Natural killer cell (primary cell): ENCODE measurements at regions not wholly inside any gene's neighbourhood (a gene's known extent, or its start where the extent isn't known, plus 50 kb on each side); places are given as distances from the start of the nearest gene placed in this dataset.

Source experiments
- ATAC-seq, 3 donors: fragments of 150-1000 bp in 2 of 3; fragments of 200-7000 bp in 1 of 3; cut with Tn5 transposase; 1 replicate in 1 of 3; 2 replicates in 2 of 3; pipeline ENCODE4 v1.10.0; 2021; ENCODE audit warnings: mild to moderate bottlenecking in 2 of 3, moderate library complexity in 2 of 3
- DNase-seq, 2 donors: peaks; one replicate each; pipeline versions ENCODE4 v3.0.0 to v3.0.0-alpha.2; 2013 to 2021; ENCODE audit warnings: mixed read lengths in 1 of 2
- H3K27ac ChIP-seq: one replicate; pipeline ENCODE4 v1.5.1; 2013; ENCODE audit warnings: mild to moderate bottlenecking, low read length
- H3K27me3 ChIP-seq: one replicate; pipeline ENCODE4 v1.6.1; 2013; ENCODE audit warnings: low read length; ENCODE audit not compliant: control insufficient read depth, insufficient read depth
- H3K36me3 ChIP-seq: one replicate; pipeline ENCODE4 v1.6.1; 2013; ENCODE audit warnings: low read length; ENCODE audit not compliant: control insufficient read depth, insufficient read depth
- H3K4me1 ChIP-seq: one replicate; pipeline ENCODE4 v1.6.1; 2013; ENCODE audit warnings: low read length; ENCODE audit not compliant: control insufficient read depth, insufficient read depth
- H3K4me3 ChIP-seq: one replicate; pipeline ENCODE4 v1.5.1; 2013; ENCODE audit warnings: low read length
- H3K9me3 ChIP-seq: one replicate; pipeline ENCODE4 v1.6.1; 2013; ENCODE audit warnings: low read length; ENCODE audit not compliant: control insufficient read depth, insufficient read depth
- H3K27ac Mint-ChIP-seq, 2 donors: one replicate each; pipeline ENCODE4 v1.8.0; 2022; ENCODE audit warnings: mild to moderate bottlenecking in 2 of 2, mixed read lengths in 2 of 2, moderate library complexity in 1 of 2
- H3K27me3 Mint-ChIP-seq, 2 donors: one replicate each; pipeline ENCODE4 v1.8.0; 2022; ENCODE audit warnings: low read depth in 2 of 2, mixed read lengths in 2 of 2
- H3K36me3 Mint-ChIP-seq: one replicate; pipeline ENCODE4 v1.8.0; 2022; ENCODE audit warnings: mixed read lengths
- H3K4me1 Mint-ChIP-seq, 2 donors: one replicate each; pipeline ENCODE4 v1.8.0; 2022; ENCODE audit warnings: mixed read lengths in 2 of 2
- H3K4me3 Mint-ChIP-seq: one replicate; pipeline ENCODE4 v1.8.0; 2022; ENCODE audit warnings: mild to moderate bottlenecking, moderate library complexity, mixed read lengths
- H3K9me3 Mint-ChIP-seq, 2 donors: one replicate each; pipeline ENCODE4 v1.8.0; 2022; ENCODE audit warnings: mixed read lengths in 2 of 2
- CTCF ChIP-seq: fragments of 200-600 bp; IDR thresholded peaks from one replicate; pipeline ENCODE4 v1.8.0; 2022; ENCODE audit warnings: antibody characterized with exemption
- WGBS: methylation state at CpG from one replicate; pipeline ENCODE4 v1.1.7; 2013; ENCODE audit warnings: missing lambda C conversion rate; ENCODE audit not compliant: insufficient coverage; 5-methylcytosine and 5-hydroxymethylcytosine counted together
- intact Hi-C: fragments of 100-400 bp; cut with micrococcal nuclease; formaldehyde crosslinking; loops from one replicate; pipeline ENCODE4 v1.14.2; 2022

- Histone ChIP-seq H3K4me3 (no peak overlapping the region), H3K36me3 (no peaks in the 10 kb centered on the region), H3K4me1 (no peaks in the 10 kb centered on the region), H3K27me3 (no peaks in the 10 kb centered on the region), H3K9me3 (no peaks in the 10 kb centered on the region), H3K27ac (no peak overlapping the region)
- intact Hi-C loops, result no loop called here
- no peak for DNase-seq
- H3K27me3 Mint-ChIP-seq, result peaks cover 0 to 2% of the 10 kb centered on the region in 2 donors
- ATAC-seq, result no peak
- no peaks in the 10 kb centered on the region for H3K36me3 Mint-ChIP-seq
- WGBS, result 76% methylated on average over 5 of the region's 5 CpGs
- no peaks in the 10 kb centered on the region for H3K4me1 Mint-ChIP-seq
- peaks cover 3% of the 10 kb centered on the region in 2 donors for H3K9me3 Mint-ChIP-seq
- H3K4me3 Mint-ChIP-seq, result no peak overlapping the region
- no peak overlapping the region for H3K27ac Mint-ChIP-seq
- no peak for TF ChIP-seq CTCF
Measured at GRCh38 chr2:19496646-19497045, 138.2 kb upstream of the OSR1 start.

DNA sequence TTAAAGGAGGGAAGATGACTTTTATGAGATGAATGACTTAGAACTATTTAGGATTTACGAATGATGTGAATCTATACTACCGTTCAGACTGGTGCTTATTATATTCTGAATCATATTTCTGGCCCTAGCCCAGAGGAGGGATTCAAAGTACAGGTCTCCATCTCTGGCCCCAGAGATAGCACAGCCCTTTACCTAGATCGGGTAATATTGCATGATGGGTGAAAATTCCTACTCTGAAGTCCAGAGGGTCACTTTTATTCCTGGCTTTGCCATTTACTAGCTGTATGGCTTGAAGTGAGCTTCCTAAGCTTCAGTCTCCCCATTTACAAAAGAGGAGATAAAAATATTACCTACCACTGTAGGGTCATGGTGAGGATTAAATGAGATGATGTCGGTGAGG, 135.8 kb upstream of the OSR1 start:
- Mint-ChIP-seq H3K27me3 (peaks cover 0 to 3% of the 10 kb centered on the region in 2 donors), H3K4me3 (no peak overlapping the region), H3K27ac (no peak overlapping the region), H3K9me3 (peaks cover 3 to 6% of the 10 kb centered on the region in 2 donors), H3K4me1 (no peaks in the 10 kb centered on the region), H3K36me3 (no peaks in the 10 kb centered on the region)
- Histone ChIP-seq H3K27ac (no peak overlapping the region), H3K9me3 (no peaks in the 10 kb centered on the region), H3K36me3 (no peaks in the 10 kb centered on the region), H3K4me3 (no peak overlapping the region), H3K27me3 (no peaks in the 10 kb centered on the region), H3K4me1 (no peaks in the 10 kb centered on the region)
- DNase-seq, result no peak
- no peak for ATAC-seq
- intact Hi-C loops, result no loop called here
- TF ChIP-seq CTCF, result no peak
- 68% methylated on average over 4 of the region's 4 CpGs for WGBS

DNA sequence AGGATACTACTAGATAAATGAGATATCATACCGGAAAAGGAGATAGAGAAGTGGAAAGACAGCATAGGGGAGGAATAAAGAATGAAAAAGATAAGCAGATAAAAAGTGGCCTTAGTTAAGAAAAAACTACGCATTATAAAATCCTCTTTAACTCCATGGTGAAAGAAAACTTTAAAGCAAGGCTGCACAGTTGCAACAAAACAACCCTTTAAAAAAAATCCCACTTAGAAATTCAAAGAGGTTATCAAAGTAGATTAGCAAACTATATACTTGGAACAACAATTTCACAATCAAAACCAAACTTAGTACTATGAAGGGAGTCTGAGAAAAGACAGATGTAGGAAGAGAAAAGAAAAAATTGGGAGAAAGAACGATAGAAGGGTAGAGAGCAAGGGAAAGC, 133.4 kb upstream of the OSR1 start:
- no peak for DNase-seq
- Histone ChIP-seq H3K9me3 (no peaks in the 10 kb centered on the region), H3K4me1 (no peaks in the 10 kb centered on the region), H3K36me3 (no peaks in the 10 kb centered on the region), H3K27me3 (no peaks in the 10 kb centered on the region), H3K27ac (no peak overlapping the region), H3K4me3 (no peak overlapping the region)
- no peak overlapping the region for H3K4me3 Mint-ChIP-seq
- 81% methylated on average over 2 of the region's 3 CpGs for WGBS
- no peak for TF ChIP-seq CTCF
- peaks cover 3 to 8% of the 10 kb centered on the region in 2 donors for H3K9me3 Mint-ChIP-seq
- no peak overlapping the region for H3K27ac Mint-ChIP-seq
- H3K36me3 Mint-ChIP-seq, result no peaks in the 10 kb centered on the region
- H3K27me3 Mint-ChIP-seq, result peaks cover 0 to 3% of the 10 kb centered on the region in 2 donors
- no peaks in the 10 kb centered on the region for H3K4me1 Mint-ChIP-seq
- intact Hi-C loops, result no loop called here
- no peak for ATAC-seq

GRCh38 chr2:19490846-19491435, 132.5 kb upstream of the OSR1 start:
- Histone ChIP-seq H3K27me3 (no peaks in the 10 kb centered on the region), H3K4me1 (no peaks in the 10 kb centered on the region), H3K9me3 (no peaks in the 10 kb centered on the region), H3K27ac (no peak overlapping the region), H3K4me3 (no peak overlapping the region), H3K36me3 (no peaks in the 10 kb centered on the region)
- DNase-seq (no peak), ATAC-seq (no peak)
- no peak overlapping the region for H3K4me3 Mint-ChIP-seq
- WGBS, result 54% methylated on average over 8 of the region's 8 CpGs
- no peaks in the 10 kb centered on the region for H3K36me3 Mint-ChIP-seq
- H3K9me3 Mint-ChIP-seq, result peaks cover 3 to 8% of the 10 kb centered on the region in 2 donors
- intact Hi-C loops, result no loop called here
- peaks cover 0 to 3% of the 10 kb centered on the region in 2 donors for H3K27me3 Mint-ChIP-seq
- TF ChIP-seq CTCF, result no peak
- H3K27ac Mint-ChIP-seq, result no peak overlapping the region
- H3K4me1 Mint-ChIP-seq, result no peaks in the 10 kb centered on the region
